Lower lobe of right lung (tissue), 2 donors: ENCODE measurements at regions not wholly inside any gene's neighbourhood (a gene's known extent, or its start where the extent isn't known, plus 50 kb on each side); places are given as distances from the start of the nearest gene placed in this dataset.
"Not testable (repeated sequence)": the region's sequence is repeated elsewhere in the genome, so short reads cannot be mapped to it uniquely, and the experiment has no call there.

Experiments used
- ATAC-seq, 2 donors: fragments of 200-7000 bp; cut with Tn5 transposase; one replicate each; pipeline ENCODE4 v1.9.1; 2020 to 2022; ENCODE audit warnings: mild to moderate bottlenecking in 2 of 2, moderate library complexity in 2 of 2
- DNase-seq: peaks from one replicate; pipeline ENCODE4 v3.0.0-alpha.2; 2020
- H3K27ac ChIP-seq: fragments of 200-600 bp; one replicate; pipeline ENCODE4 v1.8.0; 2022
- H3K27me3 ChIP-seq: fragments of 200-600 bp; one replicate; pipeline ENCODE4 v1.8.0; 2022; ENCODE audit warnings: low read depth
- H3K36me3 ChIP-seq: fragments of 200-600 bp; one replicate; pipeline ENCODE4 v1.8.0; 2022; ENCODE audit warnings: mild to moderate bottlenecking
- H3K4me1 ChIP-seq: fragments of 200-600 bp; one replicate; pipeline ENCODE4 v1.8.0; 2022
- H3K4me3 ChIP-seq: fragments of 200-600 bp; one replicate; pipeline ENCODE4 v1.8.0; 2022; ENCODE audit warnings: mild to moderate bottlenecking
- H3K9me3 ChIP-seq: fragments of 200-600 bp; one replicate; pipeline ENCODE4 v1.8.0; 2022
- intact Hi-C: fragments of 100-400 bp; cut with DNase I; formaldehyde crosslinking; loops from one replicate; pipeline ENCODE4 v1.11.0; 2022
- TF ChIP-seq, protein P1 (sequence below): fragments of 200-600 bp; IDR thresholded peaks from one replicate; pipeline ENCODE4 v1.8.0; 2022; ENCODE audit warnings: antibody characterized with exemption, mild to moderate bottlenecking
- donor health status: DM: no; HTN: yes; CAD: no; lungs with severe emphysema.

DNA sequence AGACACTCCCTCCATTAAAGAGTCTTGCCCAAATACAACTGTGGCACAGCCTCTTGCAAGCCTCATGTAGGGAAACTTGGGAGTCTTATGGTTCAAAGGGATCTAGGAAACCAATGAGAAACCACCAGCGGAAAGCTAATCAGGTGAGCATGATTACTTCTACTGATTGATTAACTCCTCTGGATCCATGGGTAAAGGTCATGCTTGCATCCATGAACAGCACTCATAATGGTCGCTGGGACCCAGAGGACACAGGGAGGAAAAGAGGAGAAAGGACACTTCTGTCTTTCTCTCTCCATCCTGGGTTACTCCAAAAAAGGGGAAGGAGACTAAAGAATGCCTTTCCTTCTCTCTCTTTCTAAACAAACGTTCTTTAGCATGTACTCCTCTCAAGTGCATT is 1397.2 kb downstream of the LRFN5 start:
- Histone ChIP-seq H3K36me3 (no peaks in the 10 kb centered on the region), H3K4me1 (no peaks in the 10 kb centered on the region), H3K27ac (no peak overlapping the region), H3K27me3 (no peaks in the 10 kb centered on the region), H3K9me3 (peaks cover 29% of the 10 kb centered on the region), H3K4me3 (no peak overlapping the region)
- no peak for DNase-seq
- intact Hi-C loops: no loop called here
- no peak for ATAC-seq
- TF ChIP-seq, protein P1, sequence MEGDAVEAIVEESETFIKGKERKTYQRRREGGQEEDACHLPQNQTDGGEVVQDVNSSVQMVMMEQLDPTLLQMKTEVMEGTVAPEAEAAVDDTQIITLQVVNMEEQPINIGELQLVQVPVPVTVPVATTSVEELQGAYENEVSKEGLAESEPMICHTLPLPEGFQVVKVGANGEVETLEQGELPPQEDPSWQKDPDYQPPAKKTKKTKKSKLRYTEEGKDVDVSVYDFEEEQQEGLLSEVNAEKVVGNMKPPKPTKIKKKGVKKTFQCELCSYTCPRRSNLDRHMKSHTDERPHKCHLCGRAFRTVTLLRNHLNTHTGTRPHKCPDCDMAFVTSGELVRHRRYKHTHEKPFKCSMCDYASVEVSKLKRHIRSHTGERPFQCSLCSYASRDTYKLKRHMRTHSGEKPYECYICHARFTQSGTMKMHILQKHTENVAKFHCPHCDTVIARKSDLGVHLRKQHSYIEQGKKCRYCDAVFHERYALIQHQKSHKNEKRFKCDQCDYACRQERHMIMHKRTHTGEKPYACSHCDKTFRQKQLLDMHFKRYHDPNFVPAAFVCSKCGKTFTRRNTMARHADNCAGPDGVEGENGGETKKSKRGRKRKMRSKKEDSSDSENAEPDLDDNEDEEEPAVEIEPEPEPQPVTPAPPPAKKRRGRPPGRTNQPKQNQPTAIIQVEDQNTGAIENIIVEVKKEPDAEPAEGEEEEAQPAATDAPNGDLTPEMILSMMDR: no peak

DNA sequence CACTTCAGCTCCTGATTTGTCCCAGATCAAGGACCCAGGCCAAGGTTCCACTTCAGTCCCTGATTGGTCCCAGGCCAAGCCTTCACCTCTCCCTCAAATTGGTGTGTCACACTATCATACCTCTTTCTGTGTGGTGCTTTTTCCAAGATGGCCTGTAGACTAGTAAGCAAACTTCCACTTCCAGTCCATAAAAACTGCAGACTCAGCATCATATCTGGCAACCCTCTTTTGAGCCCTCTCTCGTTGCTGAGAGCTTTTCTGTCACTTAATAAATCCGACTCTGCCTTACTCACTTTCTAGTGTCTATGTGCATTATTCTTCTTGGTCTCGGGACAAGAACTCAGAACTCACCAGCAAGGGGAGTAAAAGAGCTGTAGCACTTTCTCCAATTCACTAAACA is 1395.1 kb downstream of the LRFN5 start:
- no peak for ATAC-seq
- DNase-seq: no peak
- Histone ChIP-seq H3K27ac (no peak overlapping the region), H3K27me3 (no peaks in the 10 kb centered on the region), H3K9me3 (peaks cover 29% of the 10 kb centered on the region), H3K4me1 (no peaks in the 10 kb centered on the region), H3K4me3 (no peak overlapping the region), H3K36me3 (no peaks in the 10 kb centered on the region)
- intact Hi-C loops: no loop called here
- TF ChIP-seq, protein P1: no peak

DNA sequence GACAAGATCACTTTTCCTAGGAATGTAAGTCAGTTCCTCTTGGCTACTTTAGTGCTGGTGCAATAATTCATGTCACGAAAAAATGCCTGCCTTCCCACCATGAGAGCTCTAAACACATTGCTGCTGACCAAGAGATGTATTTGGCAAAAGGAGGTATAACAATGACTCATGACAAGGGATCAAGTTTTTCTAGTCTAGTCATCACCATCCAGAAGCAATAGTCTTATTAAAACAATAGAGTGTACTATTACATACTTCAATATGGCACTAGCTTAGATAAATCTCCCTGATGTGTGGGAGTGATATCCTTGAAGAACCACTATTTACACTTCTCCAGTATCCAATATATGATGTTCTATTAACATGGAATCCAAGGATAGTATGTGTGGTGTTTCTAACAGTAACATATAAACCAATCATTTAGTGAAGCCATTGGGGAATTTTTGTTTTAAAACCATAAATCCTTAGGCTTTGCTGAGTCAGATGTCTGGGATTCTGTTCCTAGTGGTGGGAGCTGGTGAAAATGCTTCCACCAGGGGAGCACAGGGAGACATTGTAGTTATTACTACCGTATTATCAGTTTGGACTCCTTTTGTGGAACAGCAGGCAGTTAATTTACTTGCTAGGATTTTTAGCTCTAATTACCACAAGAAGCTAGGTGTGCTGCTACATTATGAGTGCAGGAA is 1387.5 kb downstream of the LRFN5 start:
- no peaks in the 10 kb centered on the region for H3K9me3 ChIP-seq
- ATAC-seq: no peak
- no peaks in the 10 kb centered on the region for H3K4me1 ChIP-seq
- H3K27me3 ChIP-seq: no peaks in the 10 kb centered on the region
- TF ChIP-seq, protein P1: no peak
- no peak overlapping the region for H3K4me3 ChIP-seq
- DNase-seq: no peak
- intact Hi-C loops: no loop called here
- H3K36me3 ChIP-seq: no peaks in the 10 kb centered on the region
- no peak overlapping the region for H3K27ac ChIP-seq

DNA sequence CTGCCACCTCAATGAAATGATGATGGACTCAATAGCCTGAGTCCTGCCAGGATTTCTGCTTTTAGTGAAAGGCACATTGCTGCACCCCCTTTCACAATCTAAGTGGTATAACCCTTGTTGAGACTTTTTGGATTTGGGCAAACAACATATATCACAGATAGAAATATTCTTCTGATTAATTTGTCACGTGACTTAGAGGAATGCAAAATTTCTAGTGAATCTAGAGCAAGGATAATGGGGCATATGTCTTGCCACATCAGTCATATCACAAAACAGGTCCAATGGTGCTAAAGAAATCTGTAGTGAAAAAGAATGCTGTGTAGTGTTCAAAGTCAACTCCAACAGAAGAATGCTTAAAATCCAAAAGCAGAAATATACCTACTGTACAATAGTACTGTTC is 1386.3 kb downstream of the LRFN5 start:
- Histone ChIP-seq H3K27me3 (no peaks in the 10 kb centered on the region), H3K9me3 (no peaks in the 10 kb centered on the region), H3K4me1 (no peaks in the 10 kb centered on the region), H3K36me3 (no peaks in the 10 kb centered on the region), H3K27ac (no peak overlapping the region), H3K4me3 (no peak overlapping the region)
- no peak for ATAC-seq
- DNase-seq: no peak
- intact Hi-C loops: no loop called here
- TF ChIP-seq, protein P1: no peak

DNA sequence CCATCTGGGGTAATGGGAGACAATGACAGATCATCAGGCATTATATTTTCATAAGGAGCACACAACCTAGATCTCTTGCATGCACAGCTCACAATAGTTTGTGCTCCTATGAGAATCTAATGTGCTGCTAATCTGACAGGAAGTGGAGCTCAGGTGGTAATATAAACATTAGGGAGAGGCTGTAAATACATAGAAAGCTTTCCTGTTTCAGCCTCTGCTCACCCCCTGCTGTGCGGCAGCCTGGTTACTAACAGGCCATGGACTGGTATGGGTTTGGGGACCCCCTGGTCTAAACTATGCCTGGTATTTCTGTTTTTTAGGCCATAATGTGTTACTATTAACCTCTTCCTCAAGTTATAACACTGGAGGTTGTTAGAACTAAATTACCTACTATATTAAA is 1373.7 kb downstream of the LRFN5 start:
- TF ChIP-seq, protein P1: no peak
- Histone ChIP-seq H3K4me1 (no peaks in the 10 kb centered on the region), H3K36me3 (no peaks in the 10 kb centered on the region), H3K27me3 (no peaks in the 10 kb centered on the region), H3K9me3 (no peaks in the 10 kb centered on the region), H3K27ac (no peak overlapping the region), H3K4me3 (no peak overlapping the region)
- DNase-seq (no peak), ATAC-seq (no peak)
- intact Hi-C loops: no loop called here

DNA sequence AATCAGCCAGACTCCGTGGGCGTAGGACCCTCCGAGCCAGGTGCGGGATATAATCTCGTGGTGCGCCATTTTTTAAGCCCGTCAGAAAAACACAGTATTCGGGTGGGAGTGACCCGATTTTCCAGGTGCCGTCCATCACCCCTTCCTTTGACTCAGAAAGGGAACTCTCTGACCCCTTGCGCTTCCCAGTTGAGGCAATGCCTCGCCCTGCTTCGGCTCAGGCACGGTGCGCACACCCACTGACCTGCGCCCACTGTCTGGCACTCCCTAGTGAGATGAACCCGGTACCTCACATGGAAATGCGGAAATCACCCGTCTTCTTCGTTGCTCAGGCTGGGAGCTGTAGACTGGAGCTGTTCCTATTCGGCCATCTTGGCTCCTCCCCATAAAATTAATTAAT is 1366.5 kb downstream of the LRFN5 start:
- DNase-seq, H3K9me3 ChIP-seq, intact Hi-C loops, H3K4me1 ChIP-seq, H3K27me3 ChIP-seq, H3K27ac ChIP-seq, ATAC-seq, H3K36me3 ChIP-seq, H3K4me3 ChIP-seq: not testable (repeated sequence)
